H9 (cell line): ENCODE measurements at regions not wholly inside any gene's neighbourhood (a gene's known extent, or its start where the extent isn't known, plus 50 kb on each side); places are given as distances from the start of the nearest gene placed in this dataset.

Experiments
- DNase-seq: peaks from one replicate; pipeline ENCODE4 v3.0.0-alpha.2; 2017
- H2AFZ ChIP-seq: one replicate; pipeline ENCODE4 v1.6.1; 2013; ENCODE audit warnings: mild to moderate bottlenecking, low read length, control low read depth, moderate library complexity
- H2AK5ac ChIP-seq: 2 replicates; pipeline ENCODE4 v1.6.1; 2013; ENCODE audit warnings: low read length, control low read depth, mixed read lengths; ENCODE audit not compliant: insufficient read length
- H2BK120ac ChIP-seq: one replicate; pipeline ENCODE4 v1.6.1; 2013; ENCODE audit warnings: low read depth, mild to moderate bottlenecking, low read length, control low read depth, inconsistent platforms; ENCODE audit not compliant: poor library complexity, severe bottlenecking
- H2BK12ac ChIP-seq: 2 replicates; pipeline ENCODE4 v1.6.1; 2013; ENCODE audit warnings: low read length, control low read depth, mixed read lengths, low read depth; ENCODE audit not compliant: insufficient read length
- H2BK15ac ChIP-seq: 2 replicates; pipeline ENCODE4 v1.6.1; 2013; ENCODE audit warnings: low read depth, low read length, control low read depth
- H2BK20ac ChIP-seq: one replicate; pipeline ENCODE4 v1.6.1; 2013; ENCODE audit warnings: low read depth, mild to moderate bottlenecking, low read length, control low read depth, inconsistent platforms; ENCODE audit not compliant: poor library complexity, severe bottlenecking
- H2BK5ac ChIP-seq: 2 replicates; pipeline ENCODE4 v1.6.1; 2013; ENCODE audit warnings: low read length, control low read depth, mixed read lengths; ENCODE audit not compliant: insufficient read length
- H3K14ac ChIP-seq: 2 replicates; pipeline ENCODE4 v1.6.1; 2013; ENCODE audit warnings: low read length, control low read depth; ENCODE audit not compliant: insufficient read depth
- H3K18ac ChIP-seq: 2 replicates; pipeline ENCODE4 v1.6.1; 2013; ENCODE audit warnings: low read depth, mild to moderate bottlenecking, mixed read lengths, low read length, control low read depth; ENCODE audit not compliant: insufficient read length
- H3K23ac ChIP-seq: 2 replicates; pipeline ENCODE4 v1.6.1; 2013; ENCODE audit warnings: low read length, control low read depth, mixed read lengths, low read depth; ENCODE audit not compliant: insufficient read length
- H3K23me2 ChIP-seq: 2 replicates; pipeline ENCODE4 v1.6.1; 2013; ENCODE audit warnings: low read depth, mild to moderate bottlenecking, mixed read lengths, low read length, control low read depth; ENCODE audit not compliant: insufficient read length, poor library complexity, severe bottlenecking
- H3K27ac ChIP-seq: 2 replicates; pipeline ENCODE4 v1.5.1; 2013; ENCODE audit warnings: low read length, control low read depth, mixed read lengths, low read depth; ENCODE audit not compliant: insufficient read length
- H3K27me3 ChIP-seq: 2 replicates; pipeline ENCODE4 v1.6.1; 2013; ENCODE audit warnings: low read length, control low read depth, inconsistent platforms; ENCODE audit not compliant: insufficient read depth
- H3K4ac ChIP-seq: 2 replicates; pipeline ENCODE4 v1.6.1; 2013; ENCODE audit warnings: low read depth, mild to moderate bottlenecking, control low read depth, inconsistent platforms, low read length, moderate library complexity
- H3K4me1 ChIP-seq: 2 replicates; pipeline ENCODE4 v1.6.1; 2013; ENCODE audit warnings: low read length, control low read depth, inconsistent platforms; ENCODE audit not compliant: insufficient read depth
- H3K4me2 ChIP-seq: 2 replicates; pipeline ENCODE4 v1.6.1; 2013; ENCODE audit warnings: low read length, control low read depth, mixed read lengths; ENCODE audit not compliant: insufficient read length, insufficient read depth
- H3K56ac ChIP-seq: 2 replicates; pipeline ENCODE4 v1.6.1; 2013; ENCODE audit warnings: low read depth, mild to moderate bottlenecking, mixed read lengths, low read length, control low read depth; ENCODE audit not compliant: insufficient read length
- H3K79me1 ChIP-seq: 2 replicates; pipeline ENCODE4 v1.6.1; 2013; ENCODE audit warnings: low read depth, mild to moderate bottlenecking, moderate library complexity, low read length, control low read depth, inconsistent platforms; ENCODE audit not compliant: insufficient read depth, poor library complexity, severe bottlenecking
- H3K79me2 ChIP-seq: 2 replicates; pipeline ENCODE4 v1.6.1; 2013; ENCODE audit warnings: low read length, control low read depth, inconsistent platforms; ENCODE audit not compliant: insufficient read depth
- H3K9ac ChIP-seq: 2 replicates; pipeline ENCODE4 v1.6.1; 2013; ENCODE audit warnings: low read length, control low read depth, mixed read lengths; ENCODE audit not compliant: insufficient read length; ENCODE audit errors: extremely low read depth
- H3K9me3 ChIP-seq: one replicate; pipeline ENCODE4 v1.6.1; 2013; ENCODE audit warnings: low read depth, low read length, inconsistent platforms; ENCODE audit not compliant: control insufficient read depth
- H3T11ph ChIP-seq: one replicate; pipeline ENCODE4 v1.6.1; 2013; ENCODE audit warnings: mild to moderate bottlenecking, low read length, control low read depth, inconsistent platforms
- H4K20me1 ChIP-seq: one replicate; pipeline ENCODE4 v1.6.1; 2013; ENCODE audit not compliant: control insufficient read depth, insufficient read length, insufficient read depth
- H4K5ac ChIP-seq: 2 replicates; pipeline ENCODE4 v1.6.1; 2013; ENCODE audit warnings: low read depth, mild to moderate bottlenecking, mixed read lengths, low read length, control low read depth; ENCODE audit not compliant: insufficient read length
- H4K8ac ChIP-seq: replicated peaks from 2 replicates; pipeline ENCODE4 v1.6.1; 2013; ENCODE audit warnings: low read length, control low read depth, mixed read lengths, low read depth; ENCODE audit not compliant: insufficient read length
- H4K91ac ChIP-seq: 2 replicates; pipeline ENCODE4 v1.6.1; 2013; ENCODE audit warnings: low read depth, mild to moderate bottlenecking, moderate library complexity, mixed read lengths, low read length, control low read depth; ENCODE audit not compliant: insufficient read length
- H3K27ac Mint-ChIP-seq, 3 experiments: 2 replicates in 2 of 3; 3 replicates in 1 of 3; pipeline ENCODE4 v1.8.0; 2020 to 2021; ENCODE audit warnings: mixed read lengths in 3 of 3, mild to moderate bottlenecking in 1 of 3, moderate library complexity in 1 of 3
- H3K27me3 Mint-ChIP-seq: 2 replicates; pipeline ENCODE4 v1.8.0; 2021; ENCODE audit warnings: low read depth, mild to moderate bottlenecking, moderate library complexity, mixed read lengths
- H3K36me3 Mint-ChIP-seq, 3 experiments: 2 replicates in 2 of 3; 3 replicates in 1 of 3; pipeline ENCODE4 v1.8.0; 2020 to 2021; ENCODE audit warnings: low read depth in 3 of 3, mixed read lengths in 3 of 3; ENCODE audit not compliant: insufficient read depth in 1 of 3
- H3K4me1 Mint-ChIP-seq, 2 experiments: 2 replicates each; pipeline ENCODE4 v1.8.0; 2020; ENCODE audit warnings: mixed read lengths in 2 of 2
- H3K4me3 Mint-ChIP-seq, 2 experiments: 2 replicates in 1 of 2; 3 replicates in 1 of 2; pipeline ENCODE4 v1.8.0; 2020 to 2021; ENCODE audit warnings: mild to moderate bottlenecking in 2 of 2, mixed read lengths in 2 of 2, moderate library complexity in 1 of 2
- H3K9me3 Mint-ChIP-seq, 2 experiments: 2 replicates in 1 of 2; 3 replicates in 1 of 2; pipeline ENCODE4 v1.8.0; 2020; ENCODE audit warnings: mild to moderate bottlenecking in 2 of 2, mixed read lengths in 2 of 2, moderate library complexity in 1 of 2
- WGBS: extraction: QIAGEN DNeasy Blood & Tissue Kit; methylation state at CpG from one replicate; pipeline ENCODE4 v1.1.7; 2013; ENCODE audit warnings: missing lambda C conversion rate, low lambda C conversion rate, mixed read lengths; ENCODE audit not compliant: insufficient read length; ENCODE audit errors: extremely low coverage; 5-methylcytosine and 5-hydroxymethylcytosine counted together
- TF ChIP-seq, protein P1 (sequence below): fragments of 200-600 bp; sonication (generic); conservative IDR thresholded peaks from 3 replicates; pipeline ENCODE4 v1.8.0; 2021; ENCODE audit warnings: antibody characterized with exemption, mild to moderate bottlenecking

DNA sequence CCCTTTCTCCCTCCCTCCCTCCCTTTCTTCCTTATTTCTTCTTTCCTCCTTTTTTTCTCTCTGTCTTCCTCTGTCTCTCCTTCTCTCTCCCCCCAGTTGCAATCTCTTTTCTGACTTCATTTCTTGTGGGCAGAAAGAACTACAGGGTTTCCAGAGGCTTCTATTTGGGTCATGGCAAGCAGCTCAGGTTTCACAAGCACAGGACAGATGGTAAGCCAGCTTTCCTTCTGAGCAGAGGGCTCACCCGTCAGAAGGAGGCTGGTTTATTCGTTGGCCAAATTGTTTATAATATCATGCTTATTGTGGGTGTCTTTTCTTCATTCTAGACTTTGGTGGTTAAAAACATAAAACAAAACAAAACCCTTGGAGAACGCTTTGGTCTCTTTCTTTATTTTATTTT, 58.9 kb upstream of the CLMP start:
- Histone ChIP-seq H2BK20ac (no peak overlapping the region), H3K4me2 (no peak overlapping the region), H2BK120ac (no peak overlapping the region), H3K14ac (no peak overlapping the region), H3K9ac (no peak overlapping the region), H3K23ac (no peak overlapping the region), H3K9me3 (peaks cover 9% of the 10 kb centered on the region), H3T11ph (no peak overlapping the region), H3K27me3 (no peaks in the 10 kb centered on the region), H4K20me1 (no peaks in the 10 kb centered on the region), H3K4ac (no peak overlapping the region), H3K27ac (no peak overlapping the region), H3K23me2 (no peaks in the 10 kb centered on the region), H2BK12ac (no peak overlapping the region), H3K56ac (no peak overlapping the region), H2BK15ac (no peak overlapping the region), H2BK5ac (no peak overlapping the region), H3K4me1 (no peaks in the 10 kb centered on the region), H3K79me2 (no peaks in the 10 kb centered on the region), H4K5ac (no peak overlapping the region), H4K8ac (no peak overlapping the region), H3K18ac (no peak overlapping the region), H4K91ac (no peak overlapping the region), H2AFZ (no peak overlapping the region), H3K79me1 (no peaks in the 10 kb centered on the region), H2AK5ac (no peak overlapping the region)
- Mint-ChIP-seq H3K36me3 (peaks cover 2 to 11% (median 6%) of the 10 kb centered on the region in 3 experiments; a peak in 5 of 7 replicates), H3K4me3 (no peak overlapping the region), H3K27ac (no peak overlapping the region), H3K27me3 (peaks cover 3% of the 10 kb centered on the region), H3K4me1 (peaks cover 12% of the 10 kb centered on the region in 2 experiments), H3K9me3 (peaks cover 10 to 15% of the 10 kb centered on the region in 2 experiments)
- no peak for DNase-seq
- TF ChIP-seq, protein P1, sequence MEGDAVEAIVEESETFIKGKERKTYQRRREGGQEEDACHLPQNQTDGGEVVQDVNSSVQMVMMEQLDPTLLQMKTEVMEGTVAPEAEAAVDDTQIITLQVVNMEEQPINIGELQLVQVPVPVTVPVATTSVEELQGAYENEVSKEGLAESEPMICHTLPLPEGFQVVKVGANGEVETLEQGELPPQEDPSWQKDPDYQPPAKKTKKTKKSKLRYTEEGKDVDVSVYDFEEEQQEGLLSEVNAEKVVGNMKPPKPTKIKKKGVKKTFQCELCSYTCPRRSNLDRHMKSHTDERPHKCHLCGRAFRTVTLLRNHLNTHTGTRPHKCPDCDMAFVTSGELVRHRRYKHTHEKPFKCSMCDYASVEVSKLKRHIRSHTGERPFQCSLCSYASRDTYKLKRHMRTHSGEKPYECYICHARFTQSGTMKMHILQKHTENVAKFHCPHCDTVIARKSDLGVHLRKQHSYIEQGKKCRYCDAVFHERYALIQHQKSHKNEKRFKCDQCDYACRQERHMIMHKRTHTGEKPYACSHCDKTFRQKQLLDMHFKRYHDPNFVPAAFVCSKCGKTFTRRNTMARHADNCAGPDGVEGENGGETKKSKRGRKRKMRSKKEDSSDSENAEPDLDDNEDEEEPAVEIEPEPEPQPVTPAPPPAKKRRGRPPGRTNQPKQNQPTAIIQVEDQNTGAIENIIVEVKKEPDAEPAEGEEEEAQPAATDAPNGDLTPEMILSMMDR, result no peak
- no CpG with 5 or more reads among the region's 3 CpGs for WGBS
